Gastrocnemius medialis (tissue), 4 donors: ENCODE measurements at regions not wholly inside any gene's neighbourhood (a gene's known extent, or its start where the extent isn't known, plus 50 kb on each side); places are given as distances from the start of the nearest gene placed in this dataset.

ENCODE experiments used
- POLR2A ChIP-seq, 2 donors: fragments of 450-650 bp; IDR thresholded peaks; one replicate each; pipeline ENCODE4 v1.6.1; 2017; ENCODE audit warnings: antibody characterized with exemption in 2 of 2, mild to moderate bottlenecking in 2 of 2, moderate library complexity in 2 of 2
- TF ChIP-seq, protein P1 (sequence below), 5 experiments: fragments of 450-650 bp in 3 of 5; fragments of 200-600 bp in 2 of 5; sonication (generic) in 2 of 5; IDR thresholded peaks in 4 of 5; conservative IDR thresholded peaks in 1 of 5; 1 replicate in 4 of 5; 2 replicates in 1 of 5; pipeline ENCODE4 v1.5.1; 2016 to 2019; ENCODE audit warnings: antibody characterized with exemption in 5 of 5, mild to moderate bottlenecking in 3 of 5, moderate library complexity in 3 of 5

DNA sequence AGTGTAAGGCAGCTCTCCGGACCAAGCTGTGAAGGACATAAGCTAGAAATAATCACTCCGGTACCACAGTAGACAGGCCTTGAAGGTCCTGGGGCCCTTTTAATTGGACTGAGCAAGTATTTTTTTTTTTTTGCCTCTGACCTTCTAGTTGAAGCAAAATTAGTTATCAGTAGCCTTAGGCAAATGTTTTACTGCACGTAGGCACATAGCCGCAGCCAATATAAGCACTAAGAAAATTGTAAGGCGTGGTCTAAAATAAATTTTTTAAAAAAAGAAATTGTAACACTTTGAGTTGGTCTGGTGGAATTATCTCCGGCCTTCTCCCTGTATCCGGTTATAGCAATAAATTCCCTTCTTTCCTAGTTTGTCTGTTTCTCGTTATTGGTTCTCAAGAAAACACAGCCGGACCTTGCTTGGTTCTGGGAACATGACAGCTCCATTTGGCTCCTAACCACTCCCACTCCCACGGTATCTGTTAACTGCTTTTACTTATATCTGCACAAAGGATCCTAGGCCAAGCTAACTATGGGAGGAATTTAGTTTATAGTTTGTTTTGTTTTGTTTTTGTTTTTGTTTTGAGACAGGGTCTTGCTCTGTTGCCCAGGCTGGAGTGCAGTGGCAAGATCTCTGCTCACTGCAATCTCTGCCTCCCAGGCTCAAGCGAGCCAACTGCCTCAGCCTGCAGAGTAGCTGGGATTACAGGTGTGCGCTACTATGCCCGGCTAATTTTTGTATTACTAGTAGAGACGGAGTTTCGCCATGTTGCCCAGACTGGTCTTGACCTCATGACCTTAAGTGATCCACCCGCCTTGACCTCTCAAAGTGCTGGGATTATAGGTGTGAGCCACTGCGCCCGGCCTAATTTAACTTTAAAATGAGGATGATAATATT lies 124.4 kb upstream of the KIF5B start:
- TF ChIP-seq, protein P1, sequence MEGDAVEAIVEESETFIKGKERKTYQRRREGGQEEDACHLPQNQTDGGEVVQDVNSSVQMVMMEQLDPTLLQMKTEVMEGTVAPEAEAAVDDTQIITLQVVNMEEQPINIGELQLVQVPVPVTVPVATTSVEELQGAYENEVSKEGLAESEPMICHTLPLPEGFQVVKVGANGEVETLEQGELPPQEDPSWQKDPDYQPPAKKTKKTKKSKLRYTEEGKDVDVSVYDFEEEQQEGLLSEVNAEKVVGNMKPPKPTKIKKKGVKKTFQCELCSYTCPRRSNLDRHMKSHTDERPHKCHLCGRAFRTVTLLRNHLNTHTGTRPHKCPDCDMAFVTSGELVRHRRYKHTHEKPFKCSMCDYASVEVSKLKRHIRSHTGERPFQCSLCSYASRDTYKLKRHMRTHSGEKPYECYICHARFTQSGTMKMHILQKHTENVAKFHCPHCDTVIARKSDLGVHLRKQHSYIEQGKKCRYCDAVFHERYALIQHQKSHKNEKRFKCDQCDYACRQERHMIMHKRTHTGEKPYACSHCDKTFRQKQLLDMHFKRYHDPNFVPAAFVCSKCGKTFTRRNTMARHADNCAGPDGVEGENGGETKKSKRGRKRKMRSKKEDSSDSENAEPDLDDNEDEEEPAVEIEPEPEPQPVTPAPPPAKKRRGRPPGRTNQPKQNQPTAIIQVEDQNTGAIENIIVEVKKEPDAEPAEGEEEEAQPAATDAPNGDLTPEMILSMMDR (IDR thresholded peaks at IDR 0.05 in 4 of 5, conservative IDR thresholded peaks at IDR 0.05 in 1 of 5): no peak
- TF ChIP-seq POLR2A (IDR thresholded peaks at IDR 0.05): no peak
